Fibroblast of the aortic adventitia (primary cell): ENCODE measurements at regions not wholly inside any gene's neighbourhood (a gene's known extent, or its start where the extent isn't known, plus 50 kb on each side); places are given as distances from the start of the nearest gene placed in this dataset.

ENCODE experiments used
- DNase-seq: peaks from one replicate; pipeline ENCODE4 v3.0.0-alpha.2; 2010; ENCODE audit warnings: low read depth
- H3K4me3 ChIP-seq: 2 replicates; pipeline ENCODE4 v1.5.1; 2011; ENCODE audit warnings: low read depth, mild to moderate bottlenecking, control low read depth, low read length, moderate library complexity
- CTCF ChIP-seq: IDR thresholded peaks from 2 replicates; pipeline ENCODE4 v1.5.1; 2011; ENCODE audit warnings: mild to moderate bottlenecking, low read length, control low read depth, inconsistent platforms; ENCODE audit not compliant: insufficient read depth

- no peak overlapping the region for H3K4me3 ChIP-seq
- DNase-seq, result no peak
- TF ChIP-seq CTCF, result no peak
Observed at GRCh38 chr2:65663831-65664407, 231.5 kb upstream of the SPRED2 start.

GRCh38 chr2:65662654-65663432, 230.4 kb upstream of the SPRED2 start:
- peak; percentile 51 for DNase-seq
- no peak overlapping the region for H3K4me3 ChIP-seq
- no peak for TF ChIP-seq CTCF

- DNase-seq, result peak; percentile 3
- H3K4me3 ChIP-seq, result no peak overlapping the region
- no peak for TF ChIP-seq CTCF
Observed at GRCh38 chr2:65661980-65662653, 229.7 kb upstream of the SPRED2 start.

GRCh38 chr2:65660340-65660739, 227.9 kb upstream of the SPRED2 start:
- no peak for DNase-seq
- H3K4me3 ChIP-seq, result no peak overlapping the region
- TF ChIP-seq CTCF, result no peak

- H3K4me3 ChIP-seq, result no peak overlapping the region
- no peak for TF ChIP-seq CTCF
- DNase-seq, result no peak
Observed at GRCh38 chr2:65658881-65659280, 226.5 kb upstream of the SPRED2 start.

GRCh38 chr2:65658266-65658665, 225.9 kb upstream of the SPRED2 start:
- no peak for TF ChIP-seq CTCF
- no peak for DNase-seq
- no peak overlapping the region for H3K4me3 ChIP-seq
